GM12864 (cell line): ENCODE measurements at regions not wholly inside any gene's neighbourhood (a gene's known extent, or its start where the extent isn't known, plus 50 kb on each side); places are given as distances from the start of the nearest gene placed in this dataset.

ENCODE experiments used
- DNase-seq: peaks from one replicate; pipeline ENCODE4 v3.0.0-alpha.2; 2011; ENCODE audit warnings: low read depth
- H3K4me3 ChIP-seq: 2 replicates; pipeline ENCODE4 v1.5.1; 2011; ENCODE audit warnings: mild to moderate bottlenecking, low read depth, low read length, control low read depth
- TF ChIP-seq, protein P1 (sequence below): IDR thresholded peaks from 2 replicates; pipeline ENCODE4 v1.5.1; 2011; ENCODE audit warnings: low read depth, mild to moderate bottlenecking, moderate library complexity, low read length, control low read depth, inconsistent platforms; ENCODE audit errors: missing control alignments

DNA sequence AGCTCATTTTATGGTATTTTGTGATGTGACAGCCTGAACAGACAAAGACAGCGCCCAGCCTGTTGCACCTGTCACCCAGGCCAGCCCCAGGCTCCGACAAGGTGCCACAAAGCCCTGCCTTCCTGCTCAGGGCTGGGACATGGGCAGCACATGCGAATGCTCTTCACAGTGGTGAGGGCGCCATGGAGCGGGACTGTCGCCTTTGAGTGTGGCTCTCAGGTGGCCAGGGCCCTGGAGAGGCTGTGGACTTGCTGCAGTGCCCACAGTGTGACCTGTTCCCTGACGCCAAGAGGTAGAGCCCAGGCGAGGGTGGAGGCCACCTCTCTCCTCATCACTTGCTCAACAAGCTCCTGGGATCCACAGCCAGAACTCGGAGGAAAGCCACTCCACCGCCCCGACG is 346.3 kb downstream of the SHANK2 start:
- no peak overlapping the region for H3K4me3 ChIP-seq
- TF ChIP-seq, protein P1, sequence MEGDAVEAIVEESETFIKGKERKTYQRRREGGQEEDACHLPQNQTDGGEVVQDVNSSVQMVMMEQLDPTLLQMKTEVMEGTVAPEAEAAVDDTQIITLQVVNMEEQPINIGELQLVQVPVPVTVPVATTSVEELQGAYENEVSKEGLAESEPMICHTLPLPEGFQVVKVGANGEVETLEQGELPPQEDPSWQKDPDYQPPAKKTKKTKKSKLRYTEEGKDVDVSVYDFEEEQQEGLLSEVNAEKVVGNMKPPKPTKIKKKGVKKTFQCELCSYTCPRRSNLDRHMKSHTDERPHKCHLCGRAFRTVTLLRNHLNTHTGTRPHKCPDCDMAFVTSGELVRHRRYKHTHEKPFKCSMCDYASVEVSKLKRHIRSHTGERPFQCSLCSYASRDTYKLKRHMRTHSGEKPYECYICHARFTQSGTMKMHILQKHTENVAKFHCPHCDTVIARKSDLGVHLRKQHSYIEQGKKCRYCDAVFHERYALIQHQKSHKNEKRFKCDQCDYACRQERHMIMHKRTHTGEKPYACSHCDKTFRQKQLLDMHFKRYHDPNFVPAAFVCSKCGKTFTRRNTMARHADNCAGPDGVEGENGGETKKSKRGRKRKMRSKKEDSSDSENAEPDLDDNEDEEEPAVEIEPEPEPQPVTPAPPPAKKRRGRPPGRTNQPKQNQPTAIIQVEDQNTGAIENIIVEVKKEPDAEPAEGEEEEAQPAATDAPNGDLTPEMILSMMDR, result no peak
- no peak for DNase-seq

DNA sequence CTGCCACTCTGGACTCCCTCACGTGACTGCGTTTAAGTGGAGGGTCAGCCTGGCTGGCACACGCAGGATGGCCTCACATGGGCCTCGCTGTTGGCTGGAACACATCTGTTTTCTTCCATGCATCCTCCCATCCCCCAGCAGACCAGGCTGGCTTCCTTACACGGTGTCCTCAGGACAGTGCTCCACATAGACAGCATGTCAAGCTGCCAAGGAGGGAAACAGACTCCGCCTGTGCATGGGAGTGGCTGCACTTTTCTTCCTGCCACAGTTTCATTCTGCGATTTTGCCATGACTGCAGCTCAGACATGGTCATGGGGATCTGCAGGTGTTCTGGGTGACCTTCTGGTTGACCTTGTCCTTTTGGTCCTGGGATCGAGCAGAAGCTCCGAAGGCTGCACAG is 344.2 kb downstream of the SHANK2 start:
- DNase-seq, result no peak
- TF ChIP-seq, protein P1, result no peak
- H3K4me3 ChIP-seq, result no peak overlapping the region

DNA sequence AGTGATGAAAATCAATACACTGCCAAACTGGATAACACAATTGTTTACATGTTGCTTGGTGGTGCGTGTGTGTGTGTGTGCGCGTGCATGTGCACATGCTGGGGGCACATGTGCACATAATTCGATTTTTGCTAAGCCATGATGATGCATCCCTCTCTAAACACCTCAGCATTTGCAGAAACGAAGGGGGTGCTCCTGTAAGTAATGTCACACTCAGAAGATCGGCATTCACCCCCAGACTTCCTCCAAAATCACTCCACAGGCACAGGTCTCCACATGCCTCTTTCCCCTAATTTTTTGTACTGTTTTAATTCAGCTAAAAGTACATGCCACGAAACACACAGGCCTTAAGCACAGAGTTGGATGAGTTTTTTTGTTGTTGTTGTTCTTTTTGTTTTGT is 341.5 kb downstream of the SHANK2 start:
- TF ChIP-seq, protein P1, result no peak
- no peak overlapping the region for H3K4me3 ChIP-seq
- DNase-seq, result no peak

DNA sequence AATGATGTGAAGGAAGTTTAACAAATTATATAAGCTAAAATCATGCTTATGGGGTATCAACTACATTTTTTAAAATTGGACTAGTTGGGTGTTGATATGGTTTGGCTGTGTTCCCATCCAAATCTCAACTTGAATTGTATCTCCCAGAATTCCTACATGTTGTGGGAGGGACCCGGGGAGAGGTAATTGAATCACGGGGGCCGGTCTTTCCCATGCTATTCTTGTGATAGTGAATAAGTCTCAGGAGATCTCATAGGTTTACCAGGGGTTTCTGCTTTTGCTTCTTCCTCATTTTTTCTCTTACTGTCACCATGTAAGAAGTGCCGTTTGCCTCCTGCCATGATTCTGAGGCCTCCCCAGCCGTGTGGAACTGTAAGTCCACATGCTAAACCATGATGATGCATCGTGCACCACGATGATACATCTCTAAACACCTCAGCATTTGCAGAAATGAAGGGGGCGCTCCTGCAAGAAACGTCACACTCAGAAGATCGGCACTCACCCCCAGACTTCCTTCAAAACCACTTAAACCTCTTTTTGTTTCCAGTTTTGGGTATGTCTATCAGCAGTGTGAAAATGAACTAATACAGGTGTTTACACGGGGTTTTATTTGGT is 340.0 kb downstream of the SHANK2 start:
- no peak for DNase-seq
- no peak overlapping the region for H3K4me3 ChIP-seq
- TF ChIP-seq, protein P1, result no peak

DNA sequence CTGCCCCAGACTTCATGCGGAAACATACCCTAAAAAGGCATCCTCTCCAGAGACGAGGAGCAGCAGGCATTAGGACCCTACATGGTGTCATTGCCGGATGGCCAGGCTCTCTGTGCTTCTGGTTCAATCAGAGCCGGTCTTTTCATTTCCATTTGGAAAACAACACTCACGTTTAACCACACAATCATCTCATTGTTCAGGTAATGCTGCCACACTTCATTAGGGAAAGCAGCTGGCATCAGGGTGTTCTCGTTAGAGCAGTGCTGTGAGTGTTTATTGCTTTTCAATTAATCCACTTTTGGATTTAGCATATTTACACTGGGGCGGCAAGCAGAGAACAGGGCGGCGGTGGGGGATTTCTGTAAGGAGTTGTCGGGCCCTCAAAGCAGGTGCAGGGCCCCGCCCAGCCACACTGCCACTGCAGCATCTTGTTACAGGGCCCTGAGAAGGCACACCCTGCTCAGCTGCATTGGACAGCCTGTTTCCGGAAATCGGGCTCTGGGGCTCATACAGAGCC is 338.6 kb downstream of the SHANK2 start:
- TF ChIP-seq, protein P1, result no peak

DNA sequence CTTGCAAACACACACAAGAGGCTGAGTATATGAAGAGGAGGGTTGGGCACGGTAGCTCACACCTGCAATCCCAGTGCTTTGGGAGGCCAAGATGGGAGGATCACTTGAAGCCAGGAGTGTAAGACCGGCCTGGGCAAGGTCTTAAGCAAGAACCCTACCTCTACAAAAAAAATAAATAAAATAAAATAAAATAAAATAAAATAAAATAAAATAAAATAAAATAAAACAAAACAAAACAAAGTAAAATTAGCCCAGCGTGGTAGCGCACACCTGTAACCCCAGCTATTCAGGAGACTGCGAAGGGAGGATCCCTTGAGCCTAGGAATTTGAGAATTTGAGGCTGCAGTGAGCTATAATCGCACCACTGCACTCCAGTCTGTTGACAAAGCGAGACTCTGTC is 337.9 kb downstream of the SHANK2 start:
- H3K4me3 ChIP-seq, result no peak overlapping the region
- DNase-seq, result no peak
- TF ChIP-seq, protein P1, result no peak

More for the DNA sequence above, 338.6 kb downstream of the SHANK2 start:
- no peak for DNase-seq
- no peak overlapping the region for H3K4me3 ChIP-seq
